ENCODE measurements at regions not wholly inside any gene's neighbourhood (a gene's known extent, or its start where the extent isn't known, plus 50 kb on each side); places are given as distances from the start of the nearest gene placed in this dataset.

- TF ChIP-seq, protein P1, sequence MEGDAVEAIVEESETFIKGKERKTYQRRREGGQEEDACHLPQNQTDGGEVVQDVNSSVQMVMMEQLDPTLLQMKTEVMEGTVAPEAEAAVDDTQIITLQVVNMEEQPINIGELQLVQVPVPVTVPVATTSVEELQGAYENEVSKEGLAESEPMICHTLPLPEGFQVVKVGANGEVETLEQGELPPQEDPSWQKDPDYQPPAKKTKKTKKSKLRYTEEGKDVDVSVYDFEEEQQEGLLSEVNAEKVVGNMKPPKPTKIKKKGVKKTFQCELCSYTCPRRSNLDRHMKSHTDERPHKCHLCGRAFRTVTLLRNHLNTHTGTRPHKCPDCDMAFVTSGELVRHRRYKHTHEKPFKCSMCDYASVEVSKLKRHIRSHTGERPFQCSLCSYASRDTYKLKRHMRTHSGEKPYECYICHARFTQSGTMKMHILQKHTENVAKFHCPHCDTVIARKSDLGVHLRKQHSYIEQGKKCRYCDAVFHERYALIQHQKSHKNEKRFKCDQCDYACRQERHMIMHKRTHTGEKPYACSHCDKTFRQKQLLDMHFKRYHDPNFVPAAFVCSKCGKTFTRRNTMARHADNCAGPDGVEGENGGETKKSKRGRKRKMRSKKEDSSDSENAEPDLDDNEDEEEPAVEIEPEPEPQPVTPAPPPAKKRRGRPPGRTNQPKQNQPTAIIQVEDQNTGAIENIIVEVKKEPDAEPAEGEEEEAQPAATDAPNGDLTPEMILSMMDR (IDR thresholded peaks at IDR 0.05), result no peak
- no peak for TF ChIP-seq POLR2A (IDR thresholded peaks at IDR 0.05)
These were observed 59.6 kb upstream of the AKR1E2 start for GRCh38 chr10:4766454-4766853.
